ENCODE measurements at regions not wholly inside any gene's neighbourhood (a gene's known extent, or its start where the extent isn't known, plus 50 kb on each side); places are given as distances from the start of the nearest gene placed in this dataset.
"Not testable (repeated sequence)": the region's sequence is repeated elsewhere in the genome, so short reads cannot be mapped to it uniquely, and the experiment has no call there.

GRCh38 chr10:65670087-65670486, 1255.7 kb upstream of the LRRTM3 start:
- Histone ChIP-seq H3K27me3 (ENCODE audit: low read length) (no peaks in the 10 kb centered on the region), H3K36me3 (ENCODE audit: low read length) (no peaks in the 10 kb centered on the region)

GRCh38 chr10:65670596-65670995, 1255.2 kb upstream of the LRRTM3 start:
- H3K27me3 ChIP-seq (ENCODE audit: low read length); H3K4me3 ChIP-seq (ENCODE audit: insufficient read depth, low read length, poor library complexity, severe bottlenecking); H3K27ac ChIP-seq (ENCODE audit: low read depth, low read length); H3K9me2 ChIP-seq (replicated peaks; ENCODE audit: insufficient read depth, low read length); H4K20me1 ChIP-seq (ENCODE audit: low read depth, low read length); H3K79me2 ChIP-seq (ENCODE audit: insufficient read depth, low read length); H3K36me3 ChIP-seq (ENCODE audit: low read length); H3K9ac ChIP-seq (ENCODE audit: low read length); H3K4me2 ChIP-seq (ENCODE audit: low read depth, low read length, poor library complexity, severe bottlenecking); H3K9me3 ChIP-seq (ENCODE audit: insufficient read depth, low read length); H2AFZ ChIP-seq (ENCODE audit: low read depth, low read length, severe bottlenecking); H3F3A ChIP-seq (ENCODE audit: insufficient read depth): not testable (repeated sequence)

More at GRCh38 chr10:65670087-65670486, 1255.7 kb upstream of the LRRTM3 start:
- Histone ChIP-seq H3K4me2 (ENCODE audit: low read depth, low read length, poor library complexity, severe bottlenecking) (no peak overlapping the region), H3K9me3 (ENCODE audit: insufficient read depth, low read length) (no peaks in the 10 kb centered on the region), H3K9me2 (replicated peaks; ENCODE audit: insufficient read depth, low read length) (no peaks in the 10 kb centered on the region; the same call in 1 of the 2 replicates), H3F3A (ENCODE audit: insufficient read depth) (no peaks in the 10 kb centered on the region), H3K9ac (ENCODE audit: low read length) (no peak overlapping the region), H2AFZ (ENCODE audit: low read depth, low read length, severe bottlenecking) (no peak overlapping the region), H3K79me2 (ENCODE audit: insufficient read depth, low read length) (no peaks in the 10 kb centered on the region), H3K4me3 (ENCODE audit: insufficient read depth, low read length, poor library complexity, severe bottlenecking) (no peak overlapping the region), H3K27ac (ENCODE audit: low read depth, low read length) (no peak overlapping the region), H4K20me1 (ENCODE audit: low read depth, low read length) (no peaks in the 10 kb centered on the region)
- TF ChIP-seq EZH2phosphoT487 (conservative IDR thresholded peaks at IDR 0.05; ENCODE audit: low read length) (no peak), CTCF (IDR thresholded peaks at IDR 0.05; ENCODE audit: insufficient read depth, low read length, poor library complexity, severe bottlenecking) (no peak)

- Histone ChIP-seq H3K36me3 (ENCODE audit: low read length) (no peaks in the 10 kb centered on the region), H3K27ac (ENCODE audit: low read depth, low read length) (no peak overlapping the region), H3F3A (ENCODE audit: insufficient read depth) (no peaks in the 10 kb centered on the region), H2AFZ (ENCODE audit: low read depth, low read length, severe bottlenecking) (no peak overlapping the region), H3K4me3 (ENCODE audit: insufficient read depth, low read length, poor library complexity, severe bottlenecking) (no peak overlapping the region), H3K79me2 (ENCODE audit: insufficient read depth, low read length) (no peaks in the 10 kb centered on the region), H3K4me2 (ENCODE audit: low read depth, low read length, poor library complexity, severe bottlenecking) (no peak overlapping the region), H3K9me3 (ENCODE audit: insufficient read depth, low read length) (no peaks in the 10 kb centered on the region; the same call in 1 of the 2 replicates), H3K9ac (ENCODE audit: low read length) (no peak overlapping the region), H3K9me2 (replicated peaks; ENCODE audit: insufficient read depth, low read length) (no peaks in the 10 kb centered on the region; the same call in 1 of the 2 replicates), H4K20me1 (ENCODE audit: low read depth, low read length) (no peaks in the 10 kb centered on the region), H3K27me3 (ENCODE audit: low read length) (no peaks in the 10 kb centered on the region)
- no peak for TF ChIP-seq CTCF (IDR thresholded peaks at IDR 0.05; ENCODE audit: insufficient read depth, low read length, poor library complexity, severe bottlenecking)
- TF ChIP-seq EZH2phosphoT487 (conservative IDR thresholded peaks at IDR 0.05; ENCODE audit: low read length): no peak
These were observed 1250.6 kb upstream of the LRRTM3 start for GRCh38 chr10:65675236-65675635.

- Histone ChIP-seq H3F3A (ENCODE audit: insufficient read depth) (no peaks in the 10 kb centered on the region), H3K9me2 (replicated peaks; ENCODE audit: insufficient read depth, low read length) (no peaks in the 10 kb centered on the region), H3K36me3 (ENCODE audit: low read length) (no peaks in the 10 kb centered on the region), H3K79me2 (ENCODE audit: insufficient read depth, low read length) (no peaks in the 10 kb centered on the region), H3K27ac (ENCODE audit: low read depth, low read length) (no peak overlapping the region), H3K9ac (ENCODE audit: low read length) (no peak overlapping the region), H4K20me1 (ENCODE audit: low read depth, low read length) (no peaks in the 10 kb centered on the region), H3K27me3 (ENCODE audit: low read length) (no peaks in the 10 kb centered on the region), H3K4me3 (ENCODE audit: insufficient read depth, low read length, poor library complexity, severe bottlenecking) (no peak overlapping the region), H3K9me3 (ENCODE audit: insufficient read depth, low read length) (no peaks in the 10 kb centered on the region; the same call in 1 of the 2 replicates), H3K4me2 (ENCODE audit: low read depth, low read length, poor library complexity, severe bottlenecking) (no peak overlapping the region), H2AFZ (ENCODE audit: low read depth, low read length, severe bottlenecking) (no peak overlapping the region)
- no peak for TF ChIP-seq EZH2phosphoT487 (conservative IDR thresholded peaks at IDR 0.05; ENCODE audit: low read length)
- TF ChIP-seq CTCF (IDR thresholded peaks at IDR 0.05; ENCODE audit: insufficient read depth, low read length, poor library complexity, severe bottlenecking): no peak
These were observed 1240.9 kb upstream of the LRRTM3 start for GRCh38 chr10:65684896-65685295.
